Immature natural killer cell (primary cell): ENCODE measurements at regions not wholly inside any gene's neighbourhood (a gene's known extent, or its start where the extent isn't known, plus 50 kb on each side); places are given as distances from the start of the nearest gene placed in this dataset.
"Not testable (repeated sequence)": the region's sequence is repeated elsewhere in the genome, so short reads cannot be mapped to it uniquely, and the experiment has no call there.

Source experiments
- DNase-seq, 3 donors: peaks; one replicate each; pipeline ENCODE4 v3.0.0; 2022; ENCODE audit warnings: mixed read lengths in 1 of 3
- H3K27ac Mint-ChIP-seq, 6 donors: one replicate each; pipeline ENCODE4 v1.8.0; 2020; ENCODE audit warnings: mixed read lengths in 6 of 6, mild to moderate bottlenecking in 5 of 6, inconsistent platforms in 4 of 6, moderate library complexity in 3 of 6
- H3K27me3 Mint-ChIP-seq, 3 donors: one replicate each; pipeline ENCODE4 v1.8.0; 2020 to 2021; ENCODE audit warnings: low read depth in 3 of 3, mild to moderate bottlenecking in 3 of 3, mixed read lengths in 3 of 3, moderate library complexity in 3 of 3, inconsistent platforms in 1 of 3
- H3K36me3 Mint-ChIP-seq, 3 donors: one replicate each; pipeline ENCODE4 v1.8.0; 2020; ENCODE audit warnings: mixed read lengths in 3 of 3, inconsistent platforms in 2 of 3, mild to moderate bottlenecking in 2 of 3
- H3K4me1 Mint-ChIP-seq, 2 donors: one replicate each; pipeline ENCODE4 v1.8.0; 2020; ENCODE audit warnings: inconsistent platforms in 2 of 2, mild to moderate bottlenecking in 2 of 2, mixed read lengths in 2 of 2, moderate library complexity in 1 of 2
- H3K4me3 Mint-ChIP-seq, 5 donors: one replicate each; pipeline ENCODE4 v1.8.0; 2020; ENCODE audit warnings: mild to moderate bottlenecking in 5 of 5, mixed read lengths in 5 of 5, inconsistent platforms in 3 of 5, moderate library complexity in 3 of 5
- H3K9me3 Mint-ChIP-seq, 6 donors: one replicate each; pipeline ENCODE4 v1.8.0; 2020; ENCODE audit warnings: mild to moderate bottlenecking in 6 of 6, mixed read lengths in 6 of 6, inconsistent platforms in 4 of 6, moderate library complexity in 3 of 6

DNA sequence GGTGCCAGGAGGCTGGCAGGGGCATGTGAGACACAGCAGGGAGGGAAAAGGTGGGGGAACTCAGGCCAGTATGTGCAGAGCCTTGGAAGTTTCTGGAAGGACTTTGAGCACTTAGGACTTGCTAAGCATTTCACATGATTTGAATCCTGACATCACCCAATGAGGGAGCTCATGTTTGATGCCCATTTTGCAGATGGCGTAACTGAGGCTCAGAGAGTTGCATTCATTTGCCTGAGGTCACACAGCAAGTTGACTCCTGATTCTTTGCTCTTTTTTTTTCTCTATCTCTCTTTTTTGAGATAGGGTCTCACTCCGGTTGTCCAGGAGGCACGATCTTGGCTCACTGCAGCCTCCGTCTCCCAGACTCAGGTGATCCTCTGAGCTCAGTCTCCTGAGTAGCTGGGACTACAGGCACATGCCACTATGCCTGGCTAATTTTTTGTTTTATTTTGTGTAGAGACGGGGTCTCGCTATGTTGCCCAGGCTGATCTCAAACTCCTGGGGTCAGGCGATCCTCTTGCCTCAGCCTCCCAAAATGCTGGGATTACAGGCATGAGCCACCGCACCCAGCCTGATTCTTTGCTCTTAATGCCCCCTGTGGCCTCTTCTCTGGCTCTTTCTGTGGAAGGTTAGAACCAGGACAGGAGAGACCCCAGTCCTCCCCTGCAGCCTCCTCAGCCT, 246.1 kb downstream of the RBM19 start:
- Mint-ChIP-seq H3K9me3 (no peaks in the 10 kb centered on the region), H3K27ac (no peak overlapping the region), H3K4me1 (no peaks in the 10 kb centered on the region), H3K36me3 (no peaks in the 10 kb centered on the region), H3K27me3 (peaks cover 0 to 7% (median 5%) of the 10 kb centered on the region in 3 donors), H3K4me3 (no peak overlapping the region)
- no peak for DNase-seq

DNA sequence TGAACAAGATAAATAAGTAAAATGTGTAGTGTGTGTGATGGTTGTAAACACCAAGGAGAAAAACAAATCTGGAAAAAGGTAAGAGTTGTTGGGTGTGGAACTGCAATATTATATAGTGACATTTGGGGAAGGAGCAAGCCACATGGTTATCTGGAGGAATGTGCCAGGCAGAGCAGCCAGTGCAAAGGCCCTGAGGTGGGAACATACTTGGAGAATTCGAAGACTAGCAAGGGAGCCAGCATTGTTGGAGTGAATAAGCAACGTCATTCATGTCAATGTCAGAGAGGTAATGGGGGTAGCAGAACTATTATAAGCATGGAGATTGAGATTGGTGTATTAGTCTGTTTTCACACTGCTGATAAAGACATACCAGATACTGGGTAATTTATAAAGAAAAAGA, 241.5 kb upstream of the LHX5 start:
- H3K27me3 Mint-ChIP-seq: peaks cover 4 to 7% (median 7%) of the 10 kb centered on the region in 3 donors
- no peaks in the 10 kb centered on the region for H3K36me3 Mint-ChIP-seq
- H3K9me3 Mint-ChIP-seq: peaks cover 0 to 2% (median 0%) of the 10 kb centered on the region in 6 donors

DNA sequence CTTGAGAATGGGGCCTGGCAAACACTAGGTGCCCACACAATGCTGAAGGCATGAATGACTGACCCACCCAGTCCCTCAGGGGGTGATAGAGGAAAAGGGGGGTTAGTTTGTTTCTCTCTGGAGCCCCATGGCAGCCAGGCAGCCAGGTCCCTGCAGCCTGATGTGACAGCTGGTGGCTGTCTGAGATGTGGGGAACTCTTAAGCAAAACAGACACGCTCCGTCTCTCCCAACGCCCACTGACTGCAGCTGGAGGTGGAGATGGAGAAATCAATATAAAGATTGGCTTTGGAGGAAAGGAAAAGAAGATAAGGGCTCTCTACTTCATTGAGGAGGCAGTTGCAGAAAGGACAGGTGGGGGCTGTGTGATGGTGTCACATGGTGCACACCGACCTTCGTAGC, 240.8 kb upstream of the LHX5 start:
- H3K9me3 Mint-ChIP-seq: peaks cover 0 to 2% (median 0%) of the 10 kb centered on the region in 6 donors
- no peak for DNase-seq
- H3K4me3 Mint-ChIP-seq: no peak overlapping the region
- no peak overlapping the region for H3K27ac Mint-ChIP-seq
- peaks cover 4 to 7% (median 5%) of the 10 kb centered on the region in 3 donors for H3K27me3 Mint-ChIP-seq
- H3K4me1 Mint-ChIP-seq: no peaks in the 10 kb centered on the region
- no peaks in the 10 kb centered on the region for H3K36me3 Mint-ChIP-seq

More for the DNA sequence above, 241.5 kb upstream of the LHX5 start:
- DNase-seq: no peak
- no peak overlapping the region for H3K27ac Mint-ChIP-seq
- H3K4me3 Mint-ChIP-seq: no peak overlapping the region
- no peaks in the 10 kb centered on the region for H3K4me1 Mint-ChIP-seq

DNA sequence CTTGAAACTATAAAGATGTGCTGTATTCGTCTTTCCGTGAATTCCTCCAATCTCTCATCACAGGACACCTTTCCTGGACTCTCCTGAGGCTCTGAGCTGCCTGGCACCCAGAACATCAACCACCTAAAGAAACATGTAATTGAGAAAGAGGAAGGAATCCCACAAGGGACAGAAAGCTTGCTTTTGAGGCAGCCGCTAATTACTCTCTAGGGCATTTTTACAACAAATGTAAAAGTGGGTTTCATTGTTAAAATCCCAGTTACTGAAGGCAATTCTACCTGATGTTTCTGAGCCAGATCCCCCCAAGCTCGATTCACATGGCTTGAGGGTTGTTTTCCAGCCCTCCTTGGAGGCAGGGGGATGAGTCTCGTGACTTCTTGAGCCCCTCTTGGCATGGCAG, 238.5 kb upstream of the LHX5 start:
- Mint-ChIP-seq H3K27me3 (peaks cover 4 to 7% (median 7%) of the 10 kb centered on the region in 3 donors), H3K4me1 (no peaks in the 10 kb centered on the region), H3K27ac (no peak overlapping the region), H3K4me3 (no peak overlapping the region), H3K9me3 (peaks cover 0 to 2% (median 0%) of the 10 kb centered on the region in 6 donors), H3K36me3 (no peaks in the 10 kb centered on the region)
- no peak for DNase-seq

DNA sequence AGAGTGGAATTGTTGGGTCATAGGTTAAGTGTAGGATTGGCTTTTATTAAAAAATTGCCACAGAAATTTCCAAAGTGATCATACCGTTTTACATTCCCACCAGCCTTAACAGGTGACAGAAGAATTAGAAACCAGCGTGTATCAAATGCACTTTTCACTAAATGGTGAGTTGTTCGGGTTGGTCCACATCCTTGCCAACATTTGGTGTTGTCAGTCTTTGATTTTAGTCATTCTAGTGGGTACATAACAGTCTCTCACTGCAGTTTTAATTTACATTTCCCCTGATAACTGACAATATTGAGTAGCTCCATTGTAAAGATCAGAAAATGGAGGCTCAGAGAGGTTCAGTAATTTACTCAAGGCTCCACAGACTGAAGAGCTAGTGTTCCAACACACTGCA, 237.8 kb upstream of the LHX5 start:
- Mint-ChIP-seq H3K36me3 (no peaks in the 10 kb centered on the region), H3K4me1 (no peaks in the 10 kb centered on the region), H3K27ac (no peak overlapping the region), H3K4me3 (no peak overlapping the region), H3K9me3 (peaks cover 0 to 2% (median 0%) of the 10 kb centered on the region in 6 donors), H3K27me3 (peaks cover 4 to 9% (median 7%) of the 10 kb centered on the region in 3 donors)
- DNase-seq: no peak

DNA sequence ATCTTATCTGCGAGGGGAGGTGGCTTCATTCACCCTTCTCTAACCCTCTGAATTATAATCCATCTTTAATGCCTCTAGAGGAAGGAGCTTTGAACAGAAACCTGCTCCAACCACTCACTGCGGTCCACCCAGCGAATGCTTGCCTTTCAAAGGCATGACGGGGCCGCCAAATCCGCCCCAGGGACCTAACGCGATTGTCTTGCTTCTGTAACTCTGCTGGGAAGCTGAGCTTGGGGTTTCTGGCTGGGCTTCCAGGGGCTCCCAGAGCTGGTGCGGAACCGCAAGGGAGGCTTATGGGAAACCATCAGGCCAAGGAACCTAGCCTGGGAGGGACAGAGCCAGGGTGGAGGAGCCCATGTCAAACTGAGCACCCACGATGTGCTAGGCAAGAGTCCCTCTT, 231.2 kb upstream of the LHX5 start:
- Mint-ChIP-seq H3K27ac (no peak overlapping the region), H3K36me3 (no peaks in the 10 kb centered on the region), H3K4me3 (no peak overlapping the region), H3K27me3 (peaks cover 4% of the 10 kb centered on the region in 3 donors), H3K4me1 (no peaks in the 10 kb centered on the region), H3K9me3 (no peaks in the 10 kb centered on the region)
- DNase-seq: no peak

DNA sequence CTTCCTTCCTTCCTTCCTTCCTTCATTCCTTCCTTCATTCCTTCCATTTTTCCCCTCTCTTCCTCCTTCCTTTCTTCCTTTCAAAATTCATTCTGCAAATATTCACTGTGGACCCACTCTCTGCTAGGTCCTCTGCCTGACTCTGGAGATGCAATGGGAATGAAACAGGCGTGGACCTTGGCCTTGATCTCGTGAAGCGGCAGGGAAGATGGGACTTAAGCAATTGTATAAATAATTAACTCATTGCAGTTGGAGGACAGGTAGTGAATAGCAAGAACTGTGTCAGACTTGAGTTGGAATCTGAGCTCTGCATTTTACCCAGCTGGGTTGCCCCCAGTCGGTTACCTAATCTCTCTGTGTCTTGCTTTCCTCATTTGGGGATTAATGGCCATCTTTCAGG, 230.6 kb upstream of the LHX5 start:
- Mint-ChIP-seq H3K27me3 (peaks cover 4% of the 10 kb centered on the region in 3 donors), H3K36me3 (no peaks in the 10 kb centered on the region), H3K9me3 (no peaks in the 10 kb centered on the region), H3K27ac (no peak overlapping the region), H3K4me1 (no peaks in the 10 kb centered on the region), H3K4me3 (no peak overlapping the region)
- no peak for DNase-seq

DNA sequence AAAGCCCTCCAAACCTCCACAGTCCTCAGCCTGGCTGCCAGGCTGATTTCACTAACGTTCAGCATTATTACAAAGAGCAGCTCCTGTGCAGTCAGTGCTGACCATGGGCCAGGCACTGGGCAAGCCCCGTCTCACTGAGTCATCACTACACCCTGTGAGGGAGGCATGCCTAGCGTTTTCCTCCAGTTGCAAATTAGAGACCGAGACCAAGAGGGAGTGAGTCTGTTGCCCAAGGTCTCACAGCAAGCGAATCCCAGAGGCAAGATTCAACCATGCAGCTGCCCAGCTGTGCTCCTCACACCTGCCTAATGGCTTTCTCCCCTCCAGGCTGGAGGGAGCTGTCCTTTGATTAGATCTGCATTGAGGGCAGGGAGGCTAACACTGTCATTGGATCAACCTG, 229.3 kb upstream of the LHX5 start:
- Mint-ChIP-seq H3K36me3 (no peaks in the 10 kb centered on the region), H3K4me3 (no peak overlapping the region), H3K27ac (no peak overlapping the region), H3K9me3 (no peaks in the 10 kb centered on the region), H3K27me3 (peaks cover 1 to 4% (median 4%) of the 10 kb centered on the region in 3 donors), H3K4me1 (no peaks in the 10 kb centered on the region)
- no peak for DNase-seq

DNA sequence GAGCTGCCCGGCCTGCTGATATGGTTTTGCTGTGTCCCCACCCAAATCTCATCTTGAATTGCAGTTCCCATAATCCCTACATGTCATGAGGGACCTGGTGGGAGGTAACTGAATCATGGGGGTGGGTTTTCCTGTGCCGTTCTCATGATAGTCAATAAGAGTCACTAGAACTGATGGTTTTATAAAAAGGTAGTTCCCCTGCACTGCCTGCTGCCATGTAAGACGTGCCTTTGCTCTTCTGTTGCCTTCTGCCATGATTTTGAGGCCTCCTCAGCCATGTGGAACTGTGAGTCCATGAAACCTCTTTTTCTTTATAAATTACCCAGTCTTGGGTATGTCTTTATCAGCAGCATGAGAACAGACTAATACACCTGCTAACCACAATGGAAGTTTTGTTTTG, 228.3 kb upstream of the LHX5 start:
- DNase-seq, H3K9me3 Mint-ChIP-seq, H3K27me3 Mint-ChIP-seq, H3K4me3 Mint-ChIP-seq, H3K36me3 Mint-ChIP-seq, H3K4me1 Mint-ChIP-seq, H3K27ac Mint-ChIP-seq: not testable (repeated sequence)

DNA sequence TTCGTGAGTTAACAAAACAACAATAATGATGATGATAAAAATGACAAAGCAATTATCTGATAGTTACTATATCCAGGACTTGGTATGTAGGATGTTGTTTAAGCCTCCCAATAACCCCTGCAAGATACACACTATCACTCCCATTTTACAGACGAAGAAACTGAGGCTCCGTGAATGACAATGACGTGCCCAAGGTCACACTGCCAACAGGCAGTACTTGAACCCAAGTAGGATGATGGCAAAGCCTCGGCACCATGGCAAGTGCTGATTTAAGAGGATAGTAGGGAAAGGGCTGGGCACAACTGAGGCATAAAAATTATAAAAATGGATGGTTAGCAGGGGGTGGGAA, 226.8 kb upstream of the LHX5 start:
- Mint-ChIP-seq H3K9me3 (no peaks in the 10 kb centered on the region), H3K27ac (no peak overlapping the region), H3K36me3 (no peaks in the 10 kb centered on the region), H3K27me3 (peaks cover 0 to 4% (median 2%) of the 10 kb centered on the region in 3 donors), H3K4me3 (no peak overlapping the region), H3K4me1 (no peaks in the 10 kb centered on the region)
- DNase-seq: no peak

DNA sequence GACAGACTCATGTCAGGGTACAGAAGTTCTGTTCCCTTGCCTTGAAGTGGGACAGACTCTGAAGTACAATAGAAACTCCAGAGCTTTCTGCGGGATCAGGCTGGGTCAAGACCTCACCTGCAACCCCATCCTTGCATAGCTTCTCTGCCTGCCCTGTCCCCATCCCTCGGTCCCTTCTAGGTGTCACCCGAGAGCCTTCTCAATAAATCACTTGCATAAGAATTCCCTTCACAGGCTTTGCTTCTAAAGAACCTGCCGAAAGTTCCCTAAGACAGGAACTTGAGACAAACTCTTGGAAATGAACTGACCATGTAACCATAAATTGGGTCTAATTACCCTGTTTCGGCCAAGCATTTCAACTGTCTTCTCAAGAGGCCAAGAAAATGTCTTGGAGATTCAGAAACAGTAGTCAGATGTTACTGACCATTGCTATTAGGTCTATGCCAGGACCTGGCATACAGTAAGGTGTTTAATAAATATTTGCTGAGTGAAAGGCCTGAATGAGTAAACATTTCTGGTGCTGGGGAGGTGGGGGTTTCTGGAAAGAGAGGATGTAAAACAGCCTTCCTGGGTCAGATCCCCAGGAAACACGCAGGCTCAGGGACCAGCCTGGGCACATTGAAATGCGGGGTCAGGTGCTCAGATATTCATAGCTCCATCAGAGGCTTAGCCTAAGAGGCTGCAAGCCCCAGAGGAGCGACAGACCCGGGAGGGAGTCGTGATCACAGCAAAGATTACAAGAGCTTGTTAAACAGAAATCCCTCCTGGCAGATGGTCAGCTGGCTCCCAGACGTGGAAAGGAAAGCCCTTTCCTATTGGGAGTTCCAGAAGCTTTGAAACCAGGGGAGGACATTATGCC, 226.2 kb upstream of the LHX5 start:
- no peak overlapping the region for H3K27ac Mint-ChIP-seq
- no peaks in the 10 kb centered on the region for H3K4me1 Mint-ChIP-seq
- H3K27me3 Mint-ChIP-seq: peaks cover 0 to 4% (median 2%) of the 10 kb centered on the region in 3 donors
- no peak overlapping the region for H3K4me3 Mint-ChIP-seq
- no peak for DNase-seq
- no peaks in the 10 kb centered on the region for H3K36me3 Mint-ChIP-seq
- H3K9me3 Mint-ChIP-seq: no peaks in the 10 kb centered on the region

DNA sequence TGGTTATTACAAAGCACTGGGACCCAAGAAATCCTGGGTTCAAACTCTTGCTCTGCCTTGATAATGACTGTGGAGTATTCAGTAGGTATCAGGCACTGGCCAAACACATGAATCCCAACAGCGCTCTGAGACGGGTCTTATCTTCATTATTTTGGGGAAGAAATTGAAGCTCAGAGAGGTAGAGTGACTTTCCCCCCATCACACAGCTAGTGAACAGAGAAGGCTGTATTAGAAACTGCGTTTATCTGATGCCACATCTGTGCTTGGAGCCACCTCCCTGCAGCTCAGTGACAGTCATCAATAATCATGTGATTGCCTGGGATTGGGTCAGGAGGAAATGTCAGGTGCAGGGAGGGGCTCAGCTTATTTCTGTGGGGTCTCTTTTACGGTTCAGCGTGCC, 225.4 kb upstream of the LHX5 start:
- DNase-seq: no peak
- Mint-ChIP-seq H3K27ac (no peak overlapping the region), H3K9me3 (no peaks in the 10 kb centered on the region), H3K27me3 (peaks cover 0 to 3% (median 0%) of the 10 kb centered on the region in 3 donors), H3K4me1 (no peaks in the 10 kb centered on the region), H3K4me3 (no peak overlapping the region), H3K36me3 (no peaks in the 10 kb centered on the region)

DNA sequence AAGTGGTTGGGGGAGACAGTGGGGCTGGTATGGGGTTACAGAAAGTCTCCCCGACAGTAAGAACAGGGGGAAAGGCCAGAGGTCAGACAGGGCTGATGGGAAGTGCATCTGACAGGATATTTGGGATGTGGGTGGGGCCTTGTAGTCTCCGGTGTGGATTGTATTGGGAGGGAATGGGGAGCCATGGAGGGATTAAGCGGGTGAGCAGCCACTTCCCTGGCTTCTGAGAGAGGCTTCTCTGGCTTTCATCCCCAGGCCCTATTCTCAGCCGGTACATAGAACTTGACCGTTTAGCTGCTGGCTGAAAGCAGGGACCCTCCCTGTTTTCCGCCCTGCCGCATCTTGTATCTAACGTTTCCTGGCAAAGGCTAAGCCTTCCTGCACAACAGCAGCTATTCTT, 222.0 kb upstream of the LHX5 start:
- no peaks in the 10 kb centered on the region for H3K4me1 Mint-ChIP-seq
- H3K4me3 Mint-ChIP-seq: no peak overlapping the region
- H3K27me3 Mint-ChIP-seq: peaks cover 0 to 3% (median 2%) of the 10 kb centered on the region in 3 donors
- DNase-seq: no peak
- peaks cover 0 to 1% (median 0%) of the 10 kb centered on the region in 6 donors for H3K9me3 Mint-ChIP-seq
- no peak overlapping the region for H3K27ac Mint-ChIP-seq
- H3K36me3 Mint-ChIP-seq: no peaks in the 10 kb centered on the region

DNA sequence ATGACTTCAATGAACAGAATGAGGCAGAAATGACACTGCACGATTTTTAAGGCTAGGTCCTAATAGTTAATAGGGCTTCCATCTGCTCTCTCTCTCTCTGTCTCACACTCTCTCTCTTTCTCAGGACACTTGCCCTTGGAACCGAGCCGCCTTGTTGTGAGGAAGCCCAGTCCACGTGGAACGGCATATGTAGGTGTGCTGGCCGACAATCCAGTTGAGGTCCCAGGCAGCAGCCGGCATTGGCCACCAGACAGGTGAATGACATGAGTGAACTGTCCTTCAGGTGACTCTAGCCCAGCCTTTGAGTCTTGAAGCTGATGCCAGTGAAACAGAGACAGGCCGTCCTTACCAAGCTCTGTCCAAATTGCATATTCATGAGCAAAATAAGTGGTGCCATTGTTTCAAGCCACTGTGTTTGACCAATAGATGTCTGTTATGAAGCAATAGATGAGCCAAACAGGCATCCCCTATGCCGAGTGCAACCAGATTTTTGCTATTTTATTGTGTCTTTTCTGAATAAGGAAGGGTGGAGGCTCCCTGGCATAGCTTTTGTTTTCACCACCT, 217.5 kb upstream of the LHX5 start:
- Mint-ChIP-seq H3K9me3 (peaks cover 0 to 1% (median 0%) of the 10 kb centered on the region in 6 donors), H3K27me3 (peaks cover 3 to 7% (median 6%) of the 10 kb centered on the region in 3 donors), H3K4me3 (no peak overlapping the region), H3K36me3 (no peaks in the 10 kb centered on the region), H3K4me1 (no peaks in the 10 kb centered on the region), H3K27ac (no peak overlapping the region)
- no peak for DNase-seq
